Loucy (cell line): ENCODE measurements at regions not wholly inside any gene's neighbourhood (a gene's known extent, or its start where the extent isn't known, plus 50 kb on each side); places are given as distances from the start of the nearest gene placed in this dataset.

Experiments used
- H2AFZ ChIP-seq: fragments of 200-600 bp; sonication (generic); 2 replicates; pipeline ENCODE4 v1.6.0; 2016; ENCODE audit warnings: antibody characterized with exemption, mild to moderate bottlenecking, low read length, moderate library complexity
- H3F3A ChIP-seq: fragments of 200-600 bp; 2 replicates; pipeline ENCODE4 v1.6.0; 2016; ENCODE audit warnings: antibody characterized with exemption, low read depth, mild to moderate bottlenecking
- H3K27me3 ChIP-seq: fragments of 200-600 bp; sonication (generic); 2 replicates; pipeline ENCODE4 v1.6.1; 2014; ENCODE audit warnings: low read length, mild to moderate bottlenecking; ENCODE audit not compliant: insufficient read depth, poor library complexity, severe bottlenecking
- H3K36me3 ChIP-seq: fragments of 200-600 bp; sonication (generic); 2 replicates; pipeline ENCODE4 v1.6.1; 2016; ENCODE audit warnings: low read length; ENCODE audit not compliant: insufficient read depth
- H3K4me1 ChIP-seq: fragments of 200-600 bp; sonication (generic); 2 replicates; pipeline ENCODE4 v1.5.1; 2014; ENCODE audit warnings: low read length, mild to moderate bottlenecking; ENCODE audit not compliant: insufficient read depth, poor library complexity, severe bottlenecking
- H3K4me2 ChIP-seq: fragments of 200-600 bp; sonication (generic); 2 replicates; pipeline ENCODE4 v1.6.0; 2014; ENCODE audit warnings: antibody characterized with exemption, low read length, low read depth, mild to moderate bottlenecking; ENCODE audit not compliant: poor library complexity, severe bottlenecking
- H3K4me3 ChIP-seq: fragments of 200-600 bp; sonication (generic); 2 replicates; pipeline ENCODE4 v1.5.1; 2014; ENCODE audit warnings: low read length, mild to moderate bottlenecking, mixed read lengths; ENCODE audit not compliant: poor library complexity, severe bottlenecking
- H3K79me2 ChIP-seq: fragments of 200-600 bp; sonication (generic); 2 replicates; pipeline ENCODE4 v1.6.1; 2014; ENCODE audit warnings: low read length; ENCODE audit not compliant: insufficient read depth
- H3K9ac ChIP-seq: fragments of 200-600 bp; sonication (generic); 2 replicates; pipeline ENCODE4 v1.6.0; 2014; ENCODE audit warnings: mild to moderate bottlenecking, low read depth, low read length, moderate library complexity; ENCODE audit not compliant: poor library complexity, severe bottlenecking
- H3K9me2 ChIP-seq: fragments of 200-600 bp; sonication (generic); replicated peaks from 2 replicates; pipeline ENCODE4 v1.6.1; 2016; ENCODE audit warnings: low read depth, low read length, mixed read lengths
- H3K9me3 ChIP-seq: fragments of 200-600 bp; sonication (generic); 2 replicates; pipeline ENCODE4 v1.6.1; 2014; ENCODE audit warnings: mild to moderate bottlenecking, antibody characterized with exemption, low read length, low read depth; ENCODE audit not compliant: insufficient read depth
- H4K20me1 ChIP-seq: fragments of 200-600 bp; sonication (generic); 2 replicates; pipeline ENCODE4 v1.6.0; 2014; ENCODE audit warnings: antibody characterized with exemption, low read length, mild to moderate bottlenecking; ENCODE audit not compliant: insufficient read depth, poor library complexity, severe bottlenecking
- EZH2phosphoT487 ChIP-seq: fragments of 200-600 bp; IDR thresholded peaks from 2 replicates; pipeline ENCODE4 v1.6.1; 2018; ENCODE audit warnings: antibody characterized with exemption, mild to moderate bottlenecking, moderate library complexity, borderline replicate concordance
- TF ChIP-seq, protein P1 (sequence below): fragments of 200-600 bp; sonication (generic); conservative IDR thresholded peaks from 2 replicates; pipeline ENCODE4 v1.5.1; 2014; ENCODE audit warnings: mild to moderate bottlenecking, antibody characterized with exemption, low read length

DNA sequence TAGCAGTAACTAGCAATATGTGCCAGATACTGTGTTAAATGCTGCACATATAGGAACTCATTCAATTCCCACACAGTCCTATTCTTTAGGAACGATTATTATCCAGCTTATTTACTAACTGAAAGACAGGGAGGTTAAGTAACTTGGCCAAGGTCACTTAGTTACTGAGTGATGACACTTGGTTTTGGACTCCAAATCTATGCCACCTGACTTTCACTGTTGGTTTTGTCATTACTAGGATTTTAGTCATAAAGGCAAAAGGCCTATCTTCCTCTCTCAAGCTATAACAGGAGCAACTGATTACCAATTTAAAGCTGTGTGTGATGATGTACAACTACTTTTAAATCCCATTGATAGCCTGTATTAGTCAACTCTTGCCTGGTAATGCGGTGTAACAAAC, 138.9 kb upstream of the STX18 start:
- Histone ChIP-seq H3K4me1 (no peaks in the 10 kb centered on the region), H3K4me2 (no peak overlapping the region), H3K4me3 (no peak overlapping the region), H3K9me3 (no peaks in the 10 kb centered on the region), H2AFZ (no peak overlapping the region), H3K27me3 (no peaks in the 10 kb centered on the region), H3F3A (no peaks in the 10 kb centered on the region), H3K36me3 (no peaks in the 10 kb centered on the region), H3K9me2 (no peaks in the 10 kb centered on the region), H4K20me1 (no peaks in the 10 kb centered on the region), H3K79me2 (no peaks in the 10 kb centered on the region), H3K9ac (no peak overlapping the region)
- TF ChIP-seq EZH2phosphoT487, result no peak
- TF ChIP-seq, protein P1, sequence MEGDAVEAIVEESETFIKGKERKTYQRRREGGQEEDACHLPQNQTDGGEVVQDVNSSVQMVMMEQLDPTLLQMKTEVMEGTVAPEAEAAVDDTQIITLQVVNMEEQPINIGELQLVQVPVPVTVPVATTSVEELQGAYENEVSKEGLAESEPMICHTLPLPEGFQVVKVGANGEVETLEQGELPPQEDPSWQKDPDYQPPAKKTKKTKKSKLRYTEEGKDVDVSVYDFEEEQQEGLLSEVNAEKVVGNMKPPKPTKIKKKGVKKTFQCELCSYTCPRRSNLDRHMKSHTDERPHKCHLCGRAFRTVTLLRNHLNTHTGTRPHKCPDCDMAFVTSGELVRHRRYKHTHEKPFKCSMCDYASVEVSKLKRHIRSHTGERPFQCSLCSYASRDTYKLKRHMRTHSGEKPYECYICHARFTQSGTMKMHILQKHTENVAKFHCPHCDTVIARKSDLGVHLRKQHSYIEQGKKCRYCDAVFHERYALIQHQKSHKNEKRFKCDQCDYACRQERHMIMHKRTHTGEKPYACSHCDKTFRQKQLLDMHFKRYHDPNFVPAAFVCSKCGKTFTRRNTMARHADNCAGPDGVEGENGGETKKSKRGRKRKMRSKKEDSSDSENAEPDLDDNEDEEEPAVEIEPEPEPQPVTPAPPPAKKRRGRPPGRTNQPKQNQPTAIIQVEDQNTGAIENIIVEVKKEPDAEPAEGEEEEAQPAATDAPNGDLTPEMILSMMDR, result no peak

GRCh38 chr4:4680243-4680642, 138.4 kb upstream of the STX18 start:
- TF ChIP-seq, protein P1, result no peak
- no peak for TF ChIP-seq EZH2phosphoT487

GRCh38 chr4:4677556-4678522, 136.0 kb upstream of the STX18 start:
- TF ChIP-seq EZH2phosphoT487, result no peak
- TF ChIP-seq, protein P1, result peak; percentile 81
- no peaks in the 10 kb centered on the region for H3F3A ChIP-seq
- H2AFZ ChIP-seq, result no peak overlapping the region
- H3K4me3 ChIP-seq, result no peak overlapping the region
- H3K9me3 ChIP-seq, result no peaks in the 10 kb centered on the region
- no peaks in the 10 kb centered on the region for H3K9me2 ChIP-seq
- no peaks in the 10 kb centered on the region for H3K4me1 ChIP-seq
- no peaks in the 10 kb centered on the region for H3K79me2 ChIP-seq
- no peak overlapping the region for H3K4me2 ChIP-seq
- no peaks in the 10 kb centered on the region for H3K27me3 ChIP-seq
- H3K36me3 ChIP-seq, result no peaks in the 10 kb centered on the region
- no peak overlapping the region for H3K9ac ChIP-seq
- no peaks in the 10 kb centered on the region for H4K20me1 ChIP-seq

More at GRCh38 chr4:4680243-4680642, 138.4 kb upstream of the STX18 start:
- no peak overlapping the region for H3K4me2 ChIP-seq
- no peak overlapping the region for H3K9ac ChIP-seq
- no peaks in the 10 kb centered on the region for H3K9me3 ChIP-seq
- no peaks in the 10 kb centered on the region for H3K27me3 ChIP-seq
- no peaks in the 10 kb centered on the region for H3K9me2 ChIP-seq
- H3K4me1 ChIP-seq, result no peaks in the 10 kb centered on the region
- H4K20me1 ChIP-seq, result no peaks in the 10 kb centered on the region
- no peaks in the 10 kb centered on the region for H3F3A ChIP-seq
- no peaks in the 10 kb centered on the region for H3K36me3 ChIP-seq
- no peak overlapping the region for H3K4me3 ChIP-seq
- no peak overlapping the region for H2AFZ ChIP-seq
- no peaks in the 10 kb centered on the region for H3K79me2 ChIP-seq
